NAMALWA (cell line): ENCODE measurements at regions not wholly inside any gene's neighbourhood (a gene's known extent, or its start where the extent isn't known, plus 50 kb on each side); places are given as distances from the start of the nearest gene placed in this dataset.

Experiments used
- DNase-seq: peaks from one replicate; pipeline ENCODE4 v3.0.0-alpha.2; 2015; ENCODE audit warnings: low spot score

DNA sequence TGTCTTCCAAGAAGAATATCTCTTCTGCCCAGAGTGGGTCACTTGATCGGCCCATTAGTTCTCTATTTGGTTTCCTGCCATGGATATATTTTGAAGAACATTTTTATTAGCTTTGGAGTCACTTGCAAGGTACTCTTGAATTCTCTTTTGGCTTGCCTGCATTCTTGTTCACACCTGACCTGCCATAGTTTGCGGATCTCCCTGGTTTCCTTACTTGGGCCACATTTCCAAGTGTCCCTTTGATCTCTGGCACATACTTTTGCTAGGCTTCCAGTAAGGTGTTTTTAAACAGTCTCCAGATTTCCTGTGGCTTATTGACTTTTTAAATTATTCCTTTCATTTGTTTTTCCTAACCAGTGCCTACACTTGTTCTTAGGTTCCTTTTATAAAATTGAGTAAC is 488.5 kb upstream of the MDFIC2 start:
- no peak for DNase-seq

- DNase-seq = no peak
Measured at GRCh38 chr3:70789878-70790277, 477.4 kb upstream of the MDFIC2 start.

- DNase-seq = no peak
Measured at GRCh38 chr3:70780790-70781189, 468.4 kb upstream of the MDFIC2 start.

DNA sequence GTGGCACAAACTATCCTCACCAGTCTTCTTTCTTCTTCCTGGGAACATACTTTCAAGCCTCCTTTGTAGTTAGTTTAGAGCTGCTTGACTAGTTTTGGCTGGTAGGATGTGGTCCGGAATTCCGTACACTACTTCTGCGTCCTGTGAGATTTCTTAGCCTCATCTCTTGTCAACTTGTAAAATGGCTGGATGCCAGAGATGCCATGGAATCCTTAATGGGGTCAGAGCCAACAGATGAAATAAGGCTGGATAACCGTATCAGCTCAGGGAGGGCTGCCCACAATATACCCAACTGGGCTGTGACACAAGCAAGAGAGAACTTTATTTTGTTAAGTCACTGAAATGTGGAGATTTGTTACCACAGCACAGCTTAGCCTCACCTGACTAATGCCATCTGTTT is 466.9 kb upstream of the MDFIC2 start:
- DNase-seq = no peak

DNA sequence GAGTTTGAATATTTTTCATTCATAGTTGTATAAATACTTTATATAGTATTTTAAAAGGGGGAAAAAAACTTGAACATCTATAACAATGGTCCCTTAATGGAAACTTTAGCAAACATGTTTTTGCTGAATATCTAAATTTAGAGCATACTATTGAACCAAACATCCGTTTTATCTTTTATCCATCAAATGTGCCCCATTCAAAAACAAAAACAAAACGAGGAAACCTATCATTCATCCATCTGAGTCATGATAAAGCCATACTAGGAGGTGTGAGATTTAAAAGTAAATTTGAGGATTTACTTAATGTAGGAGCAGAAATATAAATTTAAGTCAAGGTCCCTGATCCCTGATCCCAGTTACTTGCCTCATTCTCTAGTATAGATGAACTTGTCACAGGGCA is 463.6 kb upstream of the MDFIC2 start:
- no peak for DNase-seq

- DNase-seq = no peak
Measured at GRCh38 chr3:70775257-70775656, 462.8 kb upstream of the MDFIC2 start.

GRCh38 chr3:70774641-70775040 is 462.2 kb upstream of the MDFIC2 start:
- DNase-seq = no peak

- no peak for DNase-seq
Measured at GRCh38 chr3:70771426-70772147, 459.1 kb upstream of the MDFIC2 start.

DNA sequence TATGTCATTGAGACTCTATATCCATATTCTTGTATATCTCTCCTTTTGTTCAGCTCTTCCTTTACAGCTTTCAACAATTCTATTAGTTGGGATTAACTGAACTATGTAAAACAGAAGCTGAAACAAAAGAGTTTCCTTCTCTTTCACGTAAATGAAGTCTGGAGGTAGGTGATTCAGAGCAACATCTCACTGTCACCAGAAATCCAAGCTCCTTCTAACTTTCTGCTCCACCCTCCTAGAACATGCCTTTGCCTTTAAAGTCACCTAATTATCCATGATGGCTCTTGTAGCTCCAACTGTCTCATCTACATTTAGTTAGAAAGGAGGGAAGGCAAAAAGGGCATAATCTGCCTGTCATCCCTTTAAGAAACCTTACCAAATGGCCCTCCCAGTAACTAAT is 458.2 kb upstream of the MDFIC2 start:
- DNase-seq = no peak

- no peak for DNase-seq
Measured at GRCh38 chr3:70766301-70766700, 453.9 kb upstream of the MDFIC2 start.

DNA sequence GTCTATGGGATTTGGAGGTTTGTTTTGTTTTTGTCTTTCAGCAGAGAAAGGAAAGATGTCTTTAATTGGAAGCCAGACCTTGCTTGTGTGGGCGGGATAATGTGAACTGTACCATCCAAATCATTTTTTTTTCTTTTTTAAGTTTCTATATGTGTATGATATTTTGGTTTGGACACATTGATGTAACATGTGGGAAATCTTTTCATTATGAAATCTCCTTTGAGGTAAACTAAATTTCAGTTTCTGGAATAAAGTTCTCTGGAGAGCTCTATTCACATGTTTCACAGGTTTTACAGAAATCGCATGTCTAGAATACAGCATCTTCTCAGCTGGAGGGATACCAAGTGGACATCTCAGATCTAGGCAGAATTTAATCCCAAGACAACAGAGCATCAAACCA is 451.5 kb upstream of the MDFIC2 start:
- DNase-seq = no peak

DNA sequence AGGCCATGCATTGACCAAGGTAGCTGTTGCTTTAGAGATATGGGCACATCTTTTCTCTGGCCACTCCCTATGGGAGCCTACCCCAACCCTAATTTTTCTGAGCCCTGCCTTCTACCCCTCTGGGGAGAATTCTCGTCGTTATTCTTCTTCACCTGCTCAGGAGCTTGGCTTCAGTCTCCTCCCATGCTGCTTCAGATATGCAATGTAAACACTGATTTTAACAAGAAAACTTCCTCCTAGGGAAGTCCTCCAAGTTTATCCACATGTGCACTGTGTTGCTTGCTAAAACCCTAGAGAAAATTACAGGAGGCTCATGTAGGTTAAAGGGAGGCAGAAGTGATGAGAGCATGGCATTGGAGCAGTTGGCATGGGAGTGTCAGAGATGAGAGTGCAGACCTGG is 445.2 kb upstream of the MDFIC2 start:
- DNase-seq = no peak

DNA sequence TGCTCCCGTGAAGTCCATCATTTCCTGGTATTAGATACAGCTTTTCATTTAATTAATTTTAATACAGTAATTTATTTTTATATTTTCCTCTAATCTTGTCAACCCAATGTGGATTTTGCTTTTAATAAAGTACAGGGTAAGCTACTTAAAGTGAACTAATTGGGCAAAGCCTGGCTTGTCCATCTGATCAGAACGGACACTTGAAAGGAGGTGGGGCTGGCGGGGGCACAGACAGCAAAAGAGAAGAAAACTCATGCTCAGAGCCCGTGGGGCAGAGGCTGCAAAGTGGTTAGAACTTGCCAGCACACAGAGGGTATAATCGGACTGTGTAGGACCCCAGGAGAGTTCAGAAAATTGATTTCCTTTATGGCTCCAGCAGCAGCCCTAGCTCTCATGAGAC is 443.1 kb upstream of the MDFIC2 start:
- no peak for DNase-seq

GRCh38 chr3:70754314-70754713 is 441.9 kb upstream of the MDFIC2 start:
- no peak for DNase-seq

DNA sequence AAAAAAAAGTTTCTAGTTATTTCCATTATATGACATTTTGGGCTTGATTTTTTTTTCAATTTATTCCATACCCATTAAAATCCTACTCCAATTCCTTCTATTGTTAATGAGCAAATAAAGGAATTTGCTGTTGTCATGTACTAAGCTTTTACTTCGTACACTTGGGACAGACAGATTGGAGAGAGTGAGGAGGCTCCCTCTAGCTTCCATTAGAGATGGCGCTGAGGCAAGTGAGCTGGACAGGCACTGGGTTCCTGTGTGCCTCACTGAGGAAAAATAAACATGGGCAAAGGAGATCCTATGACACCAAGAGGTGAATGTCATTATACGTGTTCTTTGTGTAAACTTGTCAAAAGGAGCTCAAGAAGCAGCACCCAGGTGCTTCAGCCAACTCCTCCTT is 441.1 kb upstream of the MDFIC2 start:
- no peak for DNase-seq

DNA sequence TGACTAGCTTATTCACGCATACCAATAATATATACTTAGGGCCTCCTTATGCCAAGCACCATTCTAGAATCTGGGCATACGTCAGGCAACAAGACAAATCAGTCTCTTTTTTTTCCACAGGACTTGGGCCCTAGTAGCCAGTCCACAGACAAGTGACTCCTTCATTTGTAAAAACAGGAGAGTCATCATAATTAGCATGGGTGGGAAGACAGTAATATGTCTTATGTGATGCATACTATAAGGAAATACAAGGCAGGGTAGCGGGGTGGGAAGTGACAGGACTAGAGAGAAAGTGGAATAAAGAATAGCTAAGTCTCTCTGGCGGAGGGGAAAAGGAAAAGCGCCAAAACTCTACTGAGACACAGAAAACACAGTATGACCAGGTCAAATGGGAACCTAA is 439.6 kb upstream of the MDFIC2 start:
- no peak for DNase-seq

GRCh38 chr3:70749122-70749521 is 436.7 kb upstream of the MDFIC2 start:
- no peak for DNase-seq

DNA sequence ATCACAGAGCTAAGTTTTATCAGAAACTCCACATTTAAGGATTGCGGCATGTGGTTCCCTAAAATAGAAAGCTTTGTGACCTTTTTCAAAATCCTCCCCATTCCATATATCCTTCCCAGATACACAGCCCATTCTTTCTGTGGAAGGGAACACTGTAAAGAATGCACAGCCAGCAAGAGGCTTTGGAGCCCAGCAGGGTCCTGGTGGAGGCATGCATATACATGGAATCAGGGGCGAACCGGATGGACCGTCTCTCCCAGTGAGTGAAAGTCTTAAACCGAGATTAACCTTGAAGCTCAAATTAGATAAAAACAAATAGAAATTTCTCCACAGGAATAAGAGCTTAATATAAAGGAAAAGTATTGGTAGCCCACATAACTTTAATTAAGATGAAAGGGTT is 436.2 kb upstream of the MDFIC2 start:
- DNase-seq = no peak

DNA sequence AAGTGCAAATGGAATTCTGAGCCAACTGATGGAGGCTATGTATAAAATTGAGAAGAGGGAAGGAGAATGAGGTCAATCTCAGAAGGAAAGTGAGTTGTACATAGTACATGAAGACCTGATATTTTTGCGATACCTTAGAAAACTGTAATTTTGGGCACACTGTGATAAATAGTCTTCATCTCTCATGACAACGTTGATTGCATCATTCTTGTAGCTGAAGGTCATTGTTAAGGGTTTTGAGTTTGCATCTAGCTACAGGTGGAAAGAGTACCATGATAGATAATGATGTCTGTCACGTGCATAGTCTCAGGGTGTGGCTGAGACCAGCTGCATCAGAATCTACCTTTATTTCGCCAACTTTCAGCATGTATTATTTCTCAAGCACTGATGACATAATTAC is 435.4 kb upstream of the MDFIC2 start:
- no peak for DNase-seq

DNA sequence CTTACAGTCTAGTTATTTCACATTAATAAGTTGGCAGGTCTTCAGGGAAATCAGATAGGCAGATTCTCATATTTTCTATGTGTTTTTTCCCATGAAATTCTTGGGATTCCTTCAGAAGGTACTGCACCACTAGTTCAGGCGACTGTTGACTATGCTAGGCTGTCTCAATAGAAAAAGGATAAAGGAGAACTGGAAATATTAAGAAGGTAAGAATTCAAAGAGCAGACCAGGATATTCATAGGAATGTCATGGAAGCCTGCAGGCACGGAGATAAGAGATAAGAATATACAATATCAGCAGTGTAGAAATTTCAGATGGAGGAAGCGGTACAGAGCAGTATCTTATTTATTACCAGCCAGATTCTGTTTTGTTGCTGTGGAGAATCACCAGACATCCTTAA is 432.1 kb upstream of the MDFIC2 start:
- no peak for DNase-seq

GRCh38 chr3:70743754-70744153 is 431.3 kb upstream of the MDFIC2 start:
- DNase-seq = no peak

- no peak for DNase-seq
Measured at GRCh38 chr3:70742081-70742480, 429.6 kb upstream of the MDFIC2 start.

DNA sequence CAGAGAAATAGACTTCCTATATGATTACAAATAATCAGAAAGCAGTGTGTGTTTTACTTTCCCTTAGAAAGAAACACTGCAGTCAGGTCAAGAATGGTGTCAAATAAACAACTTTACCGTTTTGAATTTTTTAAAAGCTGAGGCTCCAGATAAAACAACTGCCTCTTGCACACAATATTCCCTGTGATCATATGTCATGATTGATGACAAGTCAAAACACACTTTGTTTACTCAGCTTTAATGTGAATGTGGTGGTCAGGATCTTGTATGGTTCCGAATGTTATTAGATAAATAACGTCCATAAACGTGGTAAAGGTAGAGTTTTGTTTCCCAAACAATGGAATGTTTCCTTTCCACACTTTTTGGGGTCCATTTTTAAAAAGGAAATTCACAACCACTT is 428.4 kb upstream of the MDFIC2 start:
- DNase-seq = no peak

GRCh38 chr3:70740071-70740470 is 427.6 kb upstream of the MDFIC2 start:
- no peak for DNase-seq

DNA sequence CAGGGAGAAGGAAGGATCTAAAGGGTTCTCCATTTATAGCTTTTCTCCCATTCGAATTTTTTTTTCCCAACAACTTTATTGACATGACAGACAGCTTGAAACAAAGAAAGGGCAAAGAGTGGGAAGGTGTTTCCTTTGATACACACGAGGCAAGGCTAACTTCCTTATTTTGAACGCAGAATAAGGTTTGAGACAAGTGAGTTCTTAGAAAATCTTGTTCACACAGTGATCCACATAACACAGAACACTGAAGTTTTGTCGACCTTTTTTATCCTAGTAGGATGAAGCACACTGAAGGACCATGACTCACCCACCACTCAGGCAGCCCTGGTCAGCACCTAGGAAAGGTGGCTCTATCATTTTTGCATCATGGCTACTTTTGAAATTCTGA is 425.8 kb upstream of the MDFIC2 start:
- DNase-seq = no peak
